Kidney capillary endothelial cell (primary cell): ENCODE measurements at regions not wholly inside any gene's neighbourhood (a gene's known extent, or its start where the extent isn't known, plus 50 kb on each side); places are given as distances from the start of the nearest gene placed in this dataset.

Experiments used
- DNase-seq: peaks from one replicate; pipeline ENCODE4 v3.0.0-alpha.2; 2018; ENCODE audit warnings: low spot score

DNA sequence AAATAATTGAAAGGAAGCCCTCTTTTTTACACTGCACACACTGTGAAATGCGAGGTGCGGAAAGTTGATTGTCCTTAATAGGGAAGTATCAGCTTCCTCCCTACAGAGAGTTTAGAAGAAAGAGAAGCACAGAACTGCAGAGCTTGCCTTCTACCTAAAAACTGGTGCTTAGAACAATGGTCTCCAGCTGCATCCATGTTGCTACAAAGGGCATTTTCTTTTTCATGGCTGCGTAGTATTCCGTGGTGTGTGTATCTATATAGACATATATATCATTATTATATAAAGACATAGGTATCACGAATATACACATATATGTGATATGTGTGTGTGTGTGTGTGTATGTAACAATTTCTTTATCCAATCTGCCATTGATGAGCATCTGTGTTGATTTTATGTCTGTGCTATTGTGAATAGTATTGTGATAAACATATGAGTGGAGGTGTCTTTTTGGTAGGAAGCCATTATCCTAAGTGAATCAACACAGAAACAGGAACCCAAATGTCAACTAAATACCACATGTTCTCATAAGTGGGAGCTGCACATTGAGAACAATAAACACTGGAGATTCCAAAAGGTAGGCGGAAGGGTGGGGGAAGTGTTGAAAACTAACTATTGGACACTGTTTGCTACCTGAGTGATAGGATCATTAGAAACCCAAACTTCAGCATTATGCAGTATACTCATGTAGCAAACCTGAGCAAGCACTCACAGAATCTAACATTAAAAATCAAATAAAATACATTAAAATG lies 290.0 kb upstream of the RUNX1 start:
- DNase-seq: no peak

DNA sequence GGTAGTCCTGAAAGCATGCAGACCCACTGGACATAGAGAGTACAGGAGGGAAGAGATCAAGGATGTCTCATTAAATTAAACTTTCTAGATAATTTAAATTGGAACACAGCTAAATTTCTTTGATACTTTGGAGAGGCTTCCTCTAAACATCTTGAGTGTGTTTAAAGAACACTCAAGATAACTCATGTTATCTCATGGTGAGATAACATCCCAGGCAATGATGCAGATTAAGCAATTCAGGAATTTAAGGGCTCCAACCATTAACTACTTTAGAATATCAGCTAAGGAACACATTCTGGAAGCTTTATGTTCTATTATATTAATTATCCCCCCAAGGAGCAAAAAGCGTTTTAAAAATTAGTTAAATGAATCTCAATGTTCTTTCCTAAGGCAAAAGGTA lies 289.2 kb upstream of the RUNX1 start:
- DNase-seq: no peak

DNA sequence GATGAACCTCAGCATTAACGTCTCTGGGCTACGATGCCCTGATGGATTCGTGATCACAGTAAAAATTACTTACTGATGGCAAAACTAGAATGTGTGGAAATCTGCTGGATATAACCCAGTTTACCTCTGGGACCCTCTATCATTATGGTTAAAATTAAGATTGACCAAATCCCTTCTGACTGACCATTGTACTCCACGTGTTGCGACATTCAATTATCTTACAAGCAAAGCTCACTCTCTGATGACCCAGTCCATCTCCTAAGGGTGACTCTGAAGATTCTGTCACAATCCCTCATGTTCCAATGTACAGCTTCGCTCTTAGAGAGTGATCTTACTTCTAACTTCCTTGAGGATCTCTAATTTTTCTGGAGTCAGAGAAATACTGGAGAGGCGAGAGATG lies 288.5 kb upstream of the RUNX1 start:
- DNase-seq: no peak

GRCh38 chr21:35336534-35336933 lies 287.4 kb upstream of the RUNX1 start:
- DNase-seq: no peak

DNA sequence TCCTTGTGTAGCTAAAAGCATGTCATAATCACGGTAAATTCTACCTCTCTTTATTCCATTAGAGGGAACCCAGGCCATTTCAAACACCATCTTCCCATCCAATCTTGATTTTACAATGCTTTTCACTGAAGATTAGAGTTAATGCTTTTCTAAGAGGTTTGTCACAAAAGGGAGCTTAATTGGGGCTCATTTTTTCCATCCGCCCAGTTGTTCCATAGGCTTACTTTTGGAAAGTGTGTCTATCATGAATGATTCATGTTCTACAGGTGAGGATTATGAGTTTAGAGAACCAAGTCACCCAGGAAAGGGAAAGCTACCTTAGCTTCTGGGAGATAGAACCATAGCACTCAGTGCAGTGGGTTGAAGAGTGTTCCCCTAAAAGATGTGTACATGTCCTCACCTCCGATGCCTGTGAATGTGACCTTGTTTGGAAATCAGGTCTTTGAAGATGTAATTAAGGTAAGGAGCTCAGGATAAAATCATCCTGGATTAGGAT lies 286.9 kb upstream of the RUNX1 start:
- DNase-seq: no peak

DNA sequence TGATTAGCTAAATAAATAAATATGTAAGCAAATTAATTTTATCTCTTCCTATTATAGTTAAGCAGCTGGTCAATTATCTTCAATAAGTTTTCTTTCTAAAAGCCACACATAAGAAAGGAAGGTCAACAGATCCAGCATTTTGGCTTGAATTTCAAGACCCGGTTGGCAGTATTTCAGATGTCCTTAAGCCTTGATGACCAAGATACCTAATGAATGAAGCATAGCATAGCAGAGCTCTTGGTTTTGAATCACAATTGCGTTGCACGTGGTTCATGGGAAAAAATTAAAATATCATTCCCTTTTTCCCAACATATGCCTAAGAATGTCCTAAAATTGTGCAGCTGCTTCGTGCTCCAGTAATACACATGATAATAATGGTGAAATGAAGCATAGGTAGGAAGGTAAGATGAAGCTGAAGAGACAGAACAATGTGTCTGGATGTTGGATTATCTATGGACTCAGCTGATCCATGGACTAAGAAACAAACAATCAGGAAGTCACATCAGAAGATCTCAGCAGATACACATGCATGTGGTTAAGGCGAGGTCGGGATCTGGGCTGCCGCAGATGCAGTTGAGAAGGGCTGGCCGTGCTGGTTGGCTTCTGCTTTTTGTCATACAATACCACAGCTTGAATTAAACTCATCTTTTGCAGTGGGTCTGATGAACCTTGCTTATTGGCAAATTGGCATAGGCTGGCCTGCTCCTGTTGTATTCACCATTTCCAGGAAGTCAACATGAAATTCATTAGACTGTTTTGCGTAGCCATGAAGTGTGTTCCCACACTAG lies 284.9 kb upstream of the RUNX1 start:
- no peak for DNase-seq

- no peak for DNase-seq
Measured at GRCh38 chr21:35332841-35333426, 283.8 kb upstream of the RUNX1 start.

- DNase-seq: no peak
Measured at GRCh38 chr21:35329940-35330660, 281.0 kb upstream of the RUNX1 start.

DNA sequence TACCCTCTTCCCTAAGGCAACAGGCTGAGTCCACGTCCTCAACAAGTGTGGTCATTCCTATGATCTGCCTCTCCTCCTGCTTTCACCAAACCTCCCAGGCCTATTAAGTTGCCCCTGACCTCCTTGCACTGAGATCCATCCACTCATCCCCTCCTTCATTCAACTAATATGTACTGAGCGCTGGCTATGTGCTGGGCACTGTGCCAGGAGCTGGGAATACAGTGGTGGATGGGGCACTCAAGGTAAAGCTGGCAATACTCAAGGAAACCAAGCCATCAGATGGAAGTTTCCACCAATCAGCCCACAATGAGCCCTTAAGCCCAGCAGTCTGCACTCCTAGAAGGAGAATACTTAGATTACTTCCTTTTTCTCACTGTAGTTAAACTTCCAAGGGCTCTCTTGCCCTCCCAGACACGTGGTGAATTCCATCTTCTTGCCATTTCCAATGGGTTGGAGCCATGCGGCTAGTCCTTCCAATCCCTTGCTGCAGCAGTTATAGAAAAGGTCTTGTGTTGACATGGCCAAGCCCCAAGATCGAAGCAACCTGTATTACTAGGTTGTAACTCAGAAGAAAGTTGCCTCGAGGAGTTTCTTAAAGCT lies 279.9 kb upstream of the RUNX1 start:
- no peak for DNase-seq

GRCh38 chr21:35326677-35327076 lies 277.6 kb upstream of the RUNX1 start:
- DNase-seq: no peak

- DNase-seq: no peak
Measured at GRCh38 chr21:35325953-35326352, 276.9 kb upstream of the RUNX1 start.

GRCh38 chr21:35324372-35325220 lies 275.5 kb upstream of the RUNX1 start:
- no peak for DNase-seq

DNA sequence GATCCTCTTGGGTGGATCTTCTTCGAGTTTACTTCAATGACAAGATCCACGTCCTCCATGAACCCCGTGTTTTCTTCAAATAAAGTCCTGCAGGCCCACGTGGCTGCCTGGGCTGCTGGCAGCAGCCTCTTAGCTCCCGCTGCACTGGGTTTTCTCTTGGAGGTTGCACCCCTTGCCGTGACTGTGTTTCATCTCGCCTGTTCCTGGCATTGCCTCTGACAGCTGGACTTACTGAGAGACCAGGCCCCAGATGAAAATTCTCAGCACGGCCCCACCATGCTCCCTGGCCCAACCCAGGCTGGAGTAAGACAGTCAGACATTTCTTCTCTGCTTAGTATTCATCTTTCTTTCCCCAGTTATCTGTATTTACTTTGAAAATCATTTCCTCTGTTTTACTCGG lies 274.8 kb upstream of the RUNX1 start:
- no peak for DNase-seq

- DNase-seq: no peak
Measured at GRCh38 chr21:35321322-35322200, 272.5 kb upstream of the RUNX1 start.

DNA sequence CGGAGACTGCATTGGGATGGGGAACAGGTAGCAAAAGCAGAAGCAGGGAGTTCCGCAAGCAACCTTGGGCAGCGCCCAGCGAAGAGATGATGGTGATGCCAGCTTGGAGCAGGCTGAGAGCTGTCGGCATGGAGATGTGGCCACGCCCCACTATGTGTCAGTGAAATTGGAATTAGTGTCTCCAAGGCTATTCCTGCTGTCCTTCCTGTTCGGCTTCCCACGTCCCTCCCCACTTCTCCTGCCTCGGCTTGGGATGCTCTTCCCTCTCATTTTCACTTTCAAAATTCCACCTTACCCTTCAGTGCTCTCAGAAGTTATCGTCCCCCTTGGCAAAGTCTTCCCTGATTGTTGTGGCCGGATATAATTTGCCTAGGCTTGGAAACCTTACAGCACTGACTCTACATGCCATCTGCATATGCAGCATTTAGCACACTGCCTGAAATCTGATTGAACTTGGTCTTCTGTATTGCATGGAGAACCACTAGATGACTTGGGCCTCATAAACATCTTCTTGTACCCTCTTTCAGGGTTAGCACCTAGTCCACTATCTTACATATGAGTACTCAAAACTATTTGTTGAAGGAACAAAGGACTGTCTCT lies 270.7 kb upstream of the RUNX1 start:
- no peak for DNase-seq

DNA sequence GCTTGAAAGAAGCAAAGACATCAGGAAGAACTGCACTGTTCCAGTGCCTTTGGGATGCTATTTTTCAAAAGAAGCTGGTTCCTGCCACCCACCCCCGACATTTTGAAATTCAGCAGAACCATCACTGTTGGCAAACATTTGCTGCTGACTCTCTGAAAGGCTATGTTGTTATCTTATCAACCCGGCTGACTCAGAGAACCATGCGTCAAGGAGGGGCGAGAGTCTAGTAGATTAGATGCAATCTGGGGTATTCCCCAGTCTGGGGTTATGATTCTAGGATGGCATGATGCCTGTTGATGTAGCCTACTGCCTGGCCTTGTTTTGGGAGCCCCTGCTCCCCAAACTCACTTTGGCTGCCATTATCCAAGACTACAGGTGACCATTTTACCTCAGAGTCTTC lies 267.8 kb upstream of the RUNX1 start:
- no peak for DNase-seq

DNA sequence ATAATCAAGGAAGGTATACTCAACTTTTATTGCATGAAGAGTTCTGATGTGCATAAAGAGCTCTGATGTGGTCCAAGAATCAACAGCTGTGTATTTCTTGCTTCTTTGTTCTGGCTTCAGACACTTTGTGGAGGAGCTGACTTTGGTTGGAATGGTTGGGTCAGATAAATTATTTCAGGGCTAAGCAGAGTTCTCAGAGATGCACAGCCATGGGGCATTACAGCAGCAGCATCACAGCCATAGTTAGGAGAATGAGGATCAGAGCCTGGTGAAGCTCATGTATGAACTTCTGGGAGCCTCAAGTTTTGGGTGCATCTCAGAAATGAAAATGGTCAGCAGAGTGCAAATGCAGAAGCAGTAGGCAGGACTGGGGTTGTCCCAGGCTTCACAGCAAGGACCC lies 267.4 kb upstream of the RUNX1 start:
- DNase-seq: no peak

DNA sequence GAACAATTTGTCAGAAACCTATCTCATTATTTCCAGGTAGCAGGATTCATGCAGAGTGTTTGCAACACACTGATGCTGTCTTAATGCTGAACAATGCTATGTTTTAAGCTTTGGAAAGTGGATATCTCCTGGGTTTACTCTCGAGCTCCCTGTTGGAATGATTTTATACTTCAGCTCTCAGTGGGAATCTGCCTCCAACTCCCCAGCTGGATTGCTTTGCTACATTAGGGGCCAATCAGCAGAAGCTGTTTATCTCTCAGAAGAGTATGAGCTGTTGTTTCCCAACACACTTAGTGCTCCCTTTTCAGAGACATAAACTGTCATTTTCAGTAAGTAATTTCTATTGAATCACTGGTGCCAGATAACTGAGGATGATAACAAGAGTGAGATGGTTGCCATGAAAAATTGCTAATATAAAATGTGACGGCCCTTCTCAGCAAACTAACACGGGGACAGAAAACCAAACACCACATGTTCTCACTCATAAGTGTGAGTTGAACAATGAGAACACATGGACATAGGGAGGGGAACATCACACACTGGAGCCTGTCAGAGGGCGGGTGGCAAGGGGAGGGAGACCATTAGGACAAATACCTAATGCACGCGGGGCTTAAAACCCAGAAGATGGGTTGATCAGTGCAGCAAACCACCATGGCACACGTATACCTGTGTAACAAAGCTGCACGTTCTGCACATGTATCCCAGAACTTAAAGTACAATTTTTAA lies 265.9 kb upstream of the RUNX1 start:
- DNase-seq: no peak

DNA sequence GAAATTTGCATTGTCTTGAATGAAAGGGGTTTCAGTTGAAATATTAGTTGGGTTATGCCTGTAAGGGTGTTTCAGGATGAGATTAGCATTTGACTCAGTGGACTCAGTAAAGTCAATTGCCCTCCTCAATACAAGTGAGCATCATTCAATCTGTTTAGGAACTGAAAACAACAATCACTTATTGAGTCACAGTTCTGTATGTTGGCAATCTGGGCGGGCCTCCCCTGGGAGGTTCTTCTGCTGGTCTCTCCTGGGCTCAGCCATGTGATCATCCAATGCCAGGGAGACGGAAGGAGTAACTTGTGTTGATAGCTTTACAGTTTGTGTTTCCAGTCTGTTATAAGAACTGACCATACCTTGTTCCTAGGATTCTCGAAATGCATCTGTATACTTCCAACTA lies 262.9 kb upstream of the RUNX1 start:
- no peak for DNase-seq
